ENCODE measurements at regions not wholly inside any gene's neighbourhood (a gene's known extent, or its start where the extent isn't known, plus 50 kb on each side); places are given as distances from the start of the nearest gene placed in this dataset.

DNA sequence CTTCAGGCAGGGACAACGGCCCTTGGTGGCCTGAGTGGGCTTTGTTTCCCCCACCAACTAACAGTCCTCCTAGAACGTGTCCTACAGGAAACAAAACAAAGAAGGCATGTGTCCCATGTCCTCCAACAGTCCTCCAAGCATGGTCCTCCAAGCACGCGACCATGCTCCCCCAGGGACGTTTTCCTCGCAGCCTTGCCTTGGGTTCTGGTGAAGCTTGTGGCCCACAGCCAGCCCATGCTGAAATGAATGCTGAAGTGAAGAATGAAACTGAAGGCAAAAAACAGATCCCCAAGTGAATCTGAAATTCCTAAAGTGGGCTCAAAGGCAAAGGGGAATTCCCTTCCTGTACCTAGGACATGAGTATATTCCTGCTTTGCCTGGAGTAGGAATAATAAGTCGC is 176.6 kb downstream of the JCAD start (continued):
- TF ChIP-seq ZNF335 (CRISPR knock-in tag; IDR thresholded peaks at IDR 0.05) (no peak), ISX (CRISPR knock-in tag; conservative IDR thresholded peaks at IDR 0.05) (no peak)

DNA sequence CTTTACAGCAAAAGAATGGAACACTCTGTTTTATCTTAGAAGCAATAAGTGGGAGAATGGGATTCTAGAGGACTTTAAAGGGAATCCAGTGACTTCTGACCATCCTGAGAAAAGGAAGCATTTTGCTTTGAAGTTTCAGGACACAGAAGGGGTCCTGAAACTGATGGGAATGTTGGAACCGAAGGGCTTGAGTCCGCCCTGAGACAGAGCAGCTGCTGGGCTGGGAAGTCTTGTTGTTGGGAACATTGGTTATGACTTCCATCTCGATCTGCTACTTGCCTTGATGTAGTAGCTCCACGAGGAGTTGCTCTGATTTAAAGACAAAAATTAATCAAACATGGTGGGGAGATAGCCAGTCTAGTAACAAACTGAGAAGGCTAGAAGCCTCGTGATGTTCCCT is 177.6 kb downstream of the JCAD start:
- POLR2A ChIA-PET, result no interaction called here
- TF ChIP-seq ZSCAN22 (CRISPR knock-in tag; IDR thresholded peaks at IDR 0.05) (no peak), PHF8 (CRISPR knock-in tag; IDR thresholded peaks at IDR 0.05) (no peak), TCF7 (IDR thresholded peaks at IDR 0.05; ENCODE audit: low read depth) (no peak), ZNF530 (CRISPR knock-in tag; IDR thresholded peaks at IDR 0.05; ENCODE audit: low read depth) (no peak), ZFP36L1 (CRISPR knock-in tag; IDR thresholded peaks at IDR 0.05) (no peak), TGIF2 (CRISPR knock-in tag; IDR thresholded peaks at IDR 0.05) (no peak), NBN (conservative IDR thresholded peaks at IDR 0.05) (no peak), JDP2 (CRISPR knock-in tag; IDR thresholded peaks at IDR 0.05; ENCODE audit: borderline replicate concordance) (no peak), ZNF589 (CRISPR knock-in tag; conservative IDR thresholded peaks at IDR 0.05) (no peak), ZNF788 (CRISPR knock-in tag; IDR thresholded peaks at IDR 0.05; ENCODE audit: borderline replicate concordance) (no peak), KLF11 (CRISPR knock-in tag; IDR thresholded peaks at IDR 0.05) (no peak)
- TF ChIP-seq, protein P1, sequence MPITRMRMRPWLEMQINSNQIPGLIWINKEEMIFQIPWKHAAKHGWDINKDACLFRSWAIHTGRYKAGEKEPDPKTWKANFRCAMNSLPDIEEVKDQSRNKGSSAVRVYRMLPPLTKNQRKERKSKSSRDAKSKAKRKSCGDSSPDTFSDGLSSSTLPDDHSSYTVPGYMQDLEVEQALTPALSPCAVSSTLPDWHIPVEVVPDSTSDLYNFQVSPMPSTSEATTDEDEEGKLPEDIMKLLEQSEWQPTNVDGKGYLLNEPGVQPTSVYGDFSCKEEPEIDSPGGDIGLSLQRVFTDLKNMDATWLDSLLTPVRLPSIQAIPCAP (CRISPR knock-in tag; IDR thresholded peaks at IDR 0.05; ENCODE audit: low read depth), result no peak
- TF ChIP-seq, protein P2, sequence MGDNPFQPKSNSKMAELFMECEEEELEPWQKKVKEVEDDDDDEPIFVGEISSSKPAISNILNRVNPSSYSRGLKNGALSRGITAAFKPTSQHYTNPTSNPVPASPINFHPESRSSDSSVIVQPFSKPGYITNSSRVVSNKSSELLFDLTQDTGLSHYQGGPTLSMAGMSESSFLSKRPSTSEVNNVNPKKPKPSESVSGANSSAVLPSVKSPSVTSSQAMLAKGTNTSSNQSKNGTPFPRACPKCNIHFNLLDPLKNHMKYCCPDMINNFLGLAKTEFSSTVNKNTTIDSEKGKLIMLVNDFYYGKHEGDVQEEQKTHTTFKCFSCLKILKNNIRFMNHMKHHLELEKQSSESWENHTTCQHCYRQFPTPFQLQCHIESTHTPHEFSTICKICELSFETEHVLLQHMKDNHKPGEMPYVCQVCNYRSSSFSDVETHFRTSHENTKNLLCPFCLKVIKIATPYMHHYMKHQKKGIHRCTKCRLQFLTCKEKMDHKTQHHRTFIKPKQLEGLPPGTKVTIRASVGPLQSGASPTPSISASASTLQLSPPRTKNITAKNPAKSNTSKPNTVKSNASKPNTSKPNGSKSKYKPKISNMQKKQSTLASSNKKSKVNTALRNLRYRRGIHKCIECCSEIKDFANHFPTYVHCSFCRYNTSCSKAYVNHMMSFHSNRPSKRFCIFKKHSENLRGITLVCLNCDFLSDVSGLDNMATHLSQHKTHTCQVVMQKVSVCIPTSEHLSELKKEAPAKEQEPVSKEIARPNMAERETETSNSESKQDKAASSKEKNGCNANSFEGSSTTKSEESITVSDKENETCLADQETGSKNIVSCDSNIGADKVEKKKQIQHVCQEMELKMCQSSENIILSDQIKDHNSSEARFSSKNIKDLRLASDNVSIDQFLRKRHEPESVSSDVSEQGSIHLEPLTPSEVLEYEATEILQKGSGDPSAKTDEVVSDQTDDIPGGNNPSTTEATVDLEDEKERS (CRISPR knock-in tag; IDR thresholded peaks at IDR 0.05), result no peak

More for the DNA sequence above, 177.6 kb downstream of the JCAD start:
- Histone ChIP-seq H3K79me2 (ENCODE audit: insufficient read depth, low read length) (no peaks in the 10 kb centered on the region), H4K20me1 (ENCODE audit: insufficient read depth, low read length) (no peaks in the 10 kb centered on the region), H3K4me2 (ENCODE audit: low read depth, low read length) (no peak overlapping the region), H2AFZ (ENCODE audit: low read length) (no peak overlapping the region), H3K4me1 (ENCODE audit: insufficient read depth, low read length) (no peaks in the 10 kb centered on the region), H3K36me3 (replicated peaks in 1 of 2; ENCODE audit: control insufficient read depth in 1 of 2, insufficient read depth in 2 of 2, low read length in 2 of 2) (no peaks in the 10 kb centered on the region), H3K27ac (ENCODE audit: extremely low read length, insufficient read depth, low read length) (no peak overlapping the region), H3K9ac (ENCODE audit: insufficient read depth, low read depth, low read length) (no peak overlapping the region), H3K4me3 (replicated peaks in 1 of 3; ENCODE audit: insufficient read depth in 1 of 3, low read depth in 2 of 3, low read length in 3 of 3) (no peak overlapping the region), H3K27me3 (ENCODE audit: control insufficient read depth in 1 of 2, insufficient read depth in 2 of 2, low read length in 2 of 2) (peaks cover 0 to 17% of the 10 kb centered on the region in 2 experiments; a peak in 2 of 5 replicates), H3K9me3 (ENCODE audit: low read length) (no peaks in the 10 kb centered on the region)
- WGBS (ENCODE audit: low lambda C conversion rate), result 13% methylated on average over 4 of the region's 5 CpGs
- DNase-seq (ENCODE audit: low spot score) (no peak), FAIRE-seq (no peak), ATAC-seq (no peak)
- intact Hi-C loops (cut with micrococcal nuclease; ENCODE audit: unreplicated experiment) (no loop called here), in situ Hi-C loops (cut with HindIII; ENCODE audit: extremely low pct_ligation_motif_present, low pct_unique_long_range_greater_than_20kb) (no loop called here)
- no TSS peak for BruUV-seq (replicated peaks)
- CTCF ChIA-PET (ENCODE audit: low intra/inter-chr PET ratio, low total read pairs), result no interaction called here
